ENCODE measurements at regions not wholly inside any gene's neighbourhood (a gene's known extent, or its start where the extent isn't known, plus 50 kb on each side); places are given as distances from the start of the nearest gene placed in this dataset.

DNA sequence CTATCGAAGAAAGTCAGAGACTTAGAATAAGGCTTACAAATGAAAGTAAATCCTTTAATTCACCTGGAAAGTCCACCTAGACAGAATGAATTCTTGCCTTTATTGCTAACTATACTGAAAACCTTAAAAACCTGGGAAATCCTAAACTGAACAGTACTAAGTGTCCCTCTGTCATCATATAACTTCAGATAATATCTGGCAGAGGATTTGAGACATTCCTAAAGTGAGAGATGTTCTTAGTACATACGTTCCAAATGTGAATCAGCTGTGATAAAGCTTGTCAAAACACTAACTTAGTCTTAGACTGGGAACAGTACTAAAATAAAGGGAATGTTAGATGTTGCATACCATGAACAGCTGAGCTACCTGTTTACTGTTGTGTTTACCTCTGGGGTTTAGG lies 121.7 kb downstream of the TNFSF18 start:
- TF ChIP-seq POLR2A (IDR thresholded peaks at IDR 0.05; ENCODE audit: low read depth, low read length) (no peak), POLR2AphosphoS5 (IDR thresholded peaks at IDR 0.05; ENCODE audit: low read depth, low read length) (no peak), TAF1 (IDR thresholded peaks at IDR 0.05; ENCODE audit: borderline replicate concordance, low read depth, low read length) (no peak)

All from GM12892 (cell line).